D341Med (cell line): ENCODE measurements at regions not wholly inside any gene's neighbourhood (a gene's known extent, or its start where the extent isn't known, plus 50 kb on each side); places are given as distances from the start of the nearest gene placed in this dataset.

ENCODE experiments used
- DNase-seq: peaks from one replicate; pipeline ENCODE4 v3.0.0; 2012; ENCODE audit warnings: low spot score

DNA sequence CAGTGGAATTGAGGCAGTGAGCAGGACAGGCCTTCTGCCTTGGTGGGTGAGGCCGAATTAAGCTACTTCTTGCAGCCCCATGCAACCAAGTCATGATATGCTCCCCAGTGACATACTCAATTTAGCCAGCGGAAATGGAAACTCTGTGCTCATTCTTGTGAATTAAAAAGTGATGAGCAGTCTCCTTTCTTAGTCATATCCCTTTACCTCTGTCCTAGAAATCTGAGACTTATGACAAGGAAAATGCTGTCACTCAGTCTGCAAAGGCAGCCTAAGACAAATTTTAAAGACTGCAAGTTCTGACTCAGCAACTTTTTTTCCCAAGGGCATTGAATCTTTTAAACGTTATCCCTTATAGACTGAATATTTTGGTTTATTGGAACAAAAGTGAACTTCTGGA is 218.2 kb downstream of the SH3BP4 start:
- DNase-seq: no peak

- DNase-seq: no peak
These were observed 219.0 kb downstream of the SH3BP4 start for GRCh38 chr2:235170536-235171521.

DNA sequence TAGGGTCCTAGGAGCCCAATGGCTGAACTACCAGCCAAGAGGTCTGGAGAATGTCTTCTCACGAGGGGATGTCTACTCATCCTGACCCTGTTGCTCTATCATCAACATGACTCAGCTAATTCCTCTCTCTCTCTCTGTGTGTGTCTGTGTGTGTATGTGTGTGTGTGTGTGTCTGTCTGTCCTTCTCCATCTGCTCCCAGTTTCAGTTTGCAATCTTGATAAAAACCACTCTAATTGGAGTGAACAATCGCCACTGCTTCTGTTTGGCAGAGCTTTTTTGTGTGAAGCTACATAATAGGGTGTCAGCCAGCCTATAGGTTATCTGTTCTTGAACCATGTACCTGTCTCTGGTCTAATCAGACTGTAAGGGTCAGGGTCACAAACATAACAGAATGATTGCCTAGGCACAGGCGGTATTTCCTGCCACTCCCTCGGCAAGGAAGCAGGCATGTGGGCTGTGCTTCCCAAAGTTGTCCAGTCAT is 219.8 kb downstream of the SH3BP4 start:
- DNase-seq: no peak

DNA sequence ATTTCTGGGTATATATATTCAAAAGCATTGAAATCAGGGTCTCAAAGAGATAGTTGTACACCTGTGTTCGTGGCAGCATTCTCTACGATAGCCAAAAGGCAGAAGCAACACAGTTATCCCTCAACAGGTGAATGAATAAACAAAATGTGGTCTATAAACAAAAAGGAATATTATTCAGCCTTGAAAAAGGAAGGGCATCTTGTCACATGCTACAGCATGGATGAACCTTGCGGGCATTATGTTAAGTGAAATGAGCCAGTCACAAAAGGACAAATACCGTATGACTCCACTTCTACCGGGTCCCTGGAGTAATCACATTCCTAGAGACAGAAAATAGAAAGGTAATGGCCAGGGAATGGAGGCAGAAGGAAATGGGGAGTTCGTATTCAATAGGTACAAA is 228.8 kb downstream of the SH3BP4 start:
- no peak for DNase-seq

- DNase-seq: no peak
These were observed 232.0 kb downstream of the SH3BP4 start for GRCh38 chr2:235183786-235184185.

DNA sequence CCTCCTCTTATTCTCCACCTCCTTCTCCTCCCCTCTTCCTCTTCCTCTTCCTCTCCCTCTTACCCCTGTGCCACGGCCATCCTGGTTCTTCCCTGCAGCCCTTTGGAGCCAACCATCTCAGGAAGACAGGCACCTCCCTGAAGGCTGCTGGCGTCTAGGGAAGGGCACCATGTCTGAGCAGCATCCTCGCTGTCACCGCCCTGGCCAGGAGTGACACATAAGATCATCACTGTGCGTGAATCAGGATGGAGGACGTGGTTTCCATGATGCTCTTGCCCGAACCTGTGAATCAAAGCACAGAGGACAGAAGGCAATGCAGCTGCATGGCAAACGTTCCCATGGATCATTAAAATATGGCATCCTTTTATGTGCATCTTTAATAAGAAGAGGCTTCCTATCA is 236.0 kb downstream of the SH3BP4 start:
- no peak for DNase-seq

DNA sequence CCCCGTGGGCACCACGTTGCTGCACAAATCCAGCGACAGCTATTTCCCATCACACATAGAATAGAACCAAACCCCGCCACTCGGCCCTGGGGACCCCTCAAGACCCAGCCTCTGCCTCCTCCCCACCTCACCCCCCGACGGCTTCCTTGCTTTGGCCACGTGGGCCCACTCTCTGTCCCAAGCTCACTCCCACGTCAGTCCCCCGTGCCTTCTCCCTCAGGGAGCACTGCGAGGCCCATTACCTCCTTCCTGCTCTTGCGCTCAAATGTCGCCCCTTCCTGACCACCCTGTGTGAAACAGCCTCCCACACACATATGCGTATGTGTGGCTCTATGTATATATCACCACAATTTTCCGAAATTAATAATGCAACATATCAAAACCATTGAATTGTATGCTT is 239.7 kb downstream of the SH3BP4 start:
- DNase-seq: no peak

GRCh38 chr2:235191978-235192377 is 240.2 kb downstream of the SH3BP4 start:
- no peak for DNase-seq

DNA sequence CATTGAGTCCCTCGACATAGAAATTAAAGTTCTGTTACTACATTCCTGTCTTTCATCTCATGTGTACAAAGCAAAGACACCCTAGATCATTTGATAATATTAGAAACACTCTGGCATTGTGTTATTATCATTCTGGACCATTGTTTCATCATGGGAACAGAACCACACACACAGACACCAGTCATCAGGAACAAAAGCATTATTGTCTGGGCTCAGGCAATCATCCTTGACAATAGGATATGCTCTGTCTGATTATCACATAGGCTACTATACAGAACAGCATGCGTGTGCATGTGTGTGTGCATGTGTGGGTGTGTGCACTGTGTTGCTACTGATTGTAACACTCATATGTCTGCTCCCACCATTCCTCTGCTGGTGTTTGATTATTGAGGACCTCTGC is 242.5 kb downstream of the SH3BP4 start:
- no peak for DNase-seq

- DNase-seq: no peak
These were observed 243.0 kb downstream of the SH3BP4 start for GRCh38 chr2:235194836-235195235.

GRCh38 chr2:235195921-235196320 is 244.1 kb downstream of the SH3BP4 start:
- DNase-seq: no peak

DNA sequence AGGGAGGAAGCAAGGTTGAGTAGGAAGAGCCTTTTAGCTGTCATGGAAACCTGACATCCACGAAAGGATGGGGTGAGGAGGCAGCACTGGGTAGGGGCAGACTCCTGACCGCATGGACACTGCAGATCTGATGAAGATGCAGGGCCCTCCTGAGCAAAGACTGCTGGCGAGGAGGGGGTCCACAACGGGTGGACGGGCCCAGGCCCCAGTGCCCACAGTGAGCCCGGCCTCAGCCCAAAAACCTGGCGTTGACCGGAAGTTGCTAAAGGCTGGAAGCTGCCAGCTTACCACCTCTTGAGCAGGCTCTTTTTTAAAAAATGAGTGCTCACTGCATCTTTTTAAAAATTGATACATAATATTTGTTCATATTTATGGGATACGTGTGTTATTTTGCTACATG is 247.3 kb downstream of the SH3BP4 start:
- no peak for DNase-seq

- DNase-seq: no peak
These were observed 248.4 kb downstream of the SH3BP4 start for GRCh38 chr2:235200216-235200615.

DNA sequence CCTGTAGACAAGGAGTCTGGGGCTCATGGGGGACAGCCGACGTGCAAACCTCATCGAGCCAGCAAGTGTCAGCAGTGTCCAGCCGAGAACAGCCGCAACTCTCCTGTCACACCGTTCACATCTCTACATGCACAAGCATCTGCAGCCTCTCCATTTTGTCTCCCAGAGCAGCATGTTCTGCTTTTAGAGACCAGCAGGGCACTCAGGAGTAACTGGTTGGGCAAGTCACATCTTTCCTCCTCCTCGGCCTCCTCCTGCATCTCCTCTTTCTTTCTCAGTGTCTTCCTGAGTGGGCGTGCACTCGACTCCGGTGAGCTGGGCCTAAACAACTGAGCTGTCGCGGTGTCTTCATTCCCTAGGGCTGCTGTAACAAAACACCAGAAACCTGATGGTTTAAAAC is 249.9 kb downstream of the SH3BP4 start:
- no peak for DNase-seq

DNA sequence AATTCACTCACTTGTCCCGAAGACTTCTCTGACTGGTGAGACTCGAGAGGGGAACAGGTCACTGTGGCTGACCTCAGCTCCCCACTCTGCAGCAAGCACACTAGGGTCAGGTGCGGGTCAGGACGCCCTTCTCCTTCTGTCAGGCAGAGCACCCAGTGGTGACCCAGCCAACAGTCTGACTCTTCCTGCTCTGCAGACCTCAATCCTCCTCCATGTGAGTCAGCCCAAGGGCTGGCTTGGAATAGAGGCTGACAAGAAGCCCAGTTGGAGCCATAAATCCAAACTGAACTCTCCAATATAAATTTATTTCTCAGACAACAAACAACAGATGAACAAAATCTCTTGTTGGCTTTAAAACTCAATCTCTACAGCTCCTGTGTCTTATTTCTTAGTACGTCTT is 253.1 kb downstream of the SH3BP4 start:
- no peak for DNase-seq

DNA sequence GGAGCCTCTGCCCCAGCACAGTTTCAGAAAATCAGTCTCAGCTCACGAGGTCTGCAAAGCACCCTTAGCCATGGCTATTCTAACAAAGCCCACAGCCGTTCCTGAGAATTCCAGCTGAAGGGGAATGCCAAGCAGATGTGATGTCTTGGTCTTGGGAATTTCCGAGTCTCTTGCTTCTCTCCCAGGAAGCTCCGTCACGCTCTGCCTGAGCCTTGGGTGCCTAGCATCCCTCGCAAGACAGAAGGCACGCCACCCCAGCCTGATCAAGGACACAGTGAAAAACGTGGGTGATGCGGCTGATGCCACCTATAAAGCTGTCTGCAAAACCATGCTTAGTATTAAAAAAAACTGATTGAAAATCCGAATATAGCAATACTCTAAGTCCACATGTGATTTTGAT is 254.6 kb downstream of the SH3BP4 start:
- DNase-seq: no peak

- no peak for DNase-seq
These were observed 255.3 kb downstream of the SH3BP4 start for GRCh38 chr2:235206980-235207579.

GRCh38 chr2:235211056-235211455 is 259.2 kb downstream of the SH3BP4 start:
- DNase-seq: no peak

- no peak for DNase-seq
These were observed 260.8 kb downstream of the SH3BP4 start for GRCh38 chr2:235212501-235213158.

DNA sequence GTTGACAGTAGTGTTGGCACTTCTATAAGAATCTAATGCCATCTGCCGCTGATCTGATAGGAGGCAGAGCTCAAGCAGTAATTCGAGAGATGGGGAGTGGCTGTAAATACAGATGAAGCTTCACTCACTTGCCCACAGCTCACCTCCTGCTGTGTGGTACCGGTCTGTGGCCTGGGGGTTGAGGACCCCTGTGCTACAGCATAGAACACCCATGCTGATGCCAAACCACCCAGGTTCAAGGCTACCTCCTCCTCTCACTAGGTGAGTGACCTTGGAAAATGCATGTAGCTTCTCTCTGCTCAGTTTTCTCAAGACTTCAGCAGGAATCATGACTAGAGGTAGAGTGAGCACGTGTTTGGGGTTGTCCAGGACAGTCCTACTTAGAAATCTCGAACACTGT is 263.4 kb downstream of the SH3BP4 start:
- no peak for DNase-seq

DNA sequence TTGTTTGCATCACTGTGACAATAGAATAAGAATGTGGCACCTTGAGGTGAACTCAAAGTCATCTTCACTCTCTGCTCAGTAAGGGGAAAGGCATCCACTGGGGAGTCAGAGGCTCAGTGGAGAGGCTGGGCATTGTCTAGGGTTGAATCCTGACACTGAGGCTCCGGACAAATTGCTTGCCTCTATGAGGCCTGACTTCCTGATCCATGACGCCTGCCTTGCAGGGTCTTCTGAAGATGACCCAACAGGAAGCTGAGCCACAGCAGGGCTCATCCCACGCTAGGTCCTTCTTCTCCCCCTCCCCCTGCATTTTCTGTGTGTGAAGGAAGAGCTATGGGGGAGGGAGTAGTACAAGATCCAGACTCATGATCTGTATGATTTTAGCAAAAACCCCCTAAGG is 265.1 kb downstream of the SH3BP4 start:
- no peak for DNase-seq

DNA sequence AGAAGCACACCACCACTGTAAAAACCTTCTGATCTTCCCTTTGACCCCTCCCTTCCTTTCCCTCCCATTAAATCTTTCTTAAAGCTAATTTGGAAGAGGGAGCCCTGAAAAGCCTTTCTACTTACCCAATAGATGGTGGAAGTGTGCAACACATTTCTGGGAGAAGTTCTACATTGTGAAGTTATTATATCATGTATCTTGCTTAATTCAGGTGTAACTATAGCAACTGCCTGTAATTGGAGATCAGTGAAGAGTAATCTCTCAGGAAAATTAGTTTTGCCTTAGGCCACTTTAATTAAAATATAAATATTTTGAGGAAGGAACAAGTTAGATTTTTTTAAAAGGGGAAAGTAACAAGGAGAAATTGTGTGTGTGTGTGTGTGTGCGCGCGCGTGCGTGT is 266.0 kb downstream of the SH3BP4 start:
- DNase-seq: no peak

- no peak for DNase-seq
These were observed 266.7 kb downstream of the SH3BP4 start for GRCh38 chr2:235218486-235218907.
